Embryonic facial prominence (tissue), 1 donor: ENCODE measurements at regions not wholly inside any gene's neighbourhood (a gene's known extent, or its start where the extent isn't known, plus 50 kb on each side); places are given as distances from the start of the nearest gene placed in this dataset.
A peak's percentile ranks its signal among the peaks of the same experiment; 100 is the strongest.
"Not testable (repeated sequence)": the region's sequence is repeated elsewhere in the genome, so short reads cannot be mapped to it uniquely, and the experiment has no call there.

ENCODE experiments used
- DNase-seq: peaks from one replicate; pipeline ENCODE4 v3.0.0-alpha.2; 2016; ENCODE audit errors: extremely low spot score

- no peak for DNase-seq
Observed at GRCh38 chr2:215658635-215659305, 222.9 kb upstream of the FN1 start.

- DNase-seq, result no peak
Observed at GRCh38 chr2:215657844-215658243, 222.0 kb upstream of the FN1 start.

- DNase-seq, result peak; percentile 93
Observed at GRCh38 chr2:215654148-215654819, 218.4 kb upstream of the FN1 start.

- DNase-seq, result no peak
Observed at GRCh38 chr2:215653344-215654030, 217.6 kb upstream of the FN1 start.

GRCh38 chr2:215652388-215652787, 216.5 kb upstream of the FN1 start:
- DNase-seq, result no peak

- no peak for DNase-seq
Observed at GRCh38 chr2:215651412-215651811, 215.5 kb upstream of the FN1 start.

GRCh38 chr2:215644233-215644897, 208.5 kb upstream of the FN1 start:
- DNase-seq, result no peak

- no peak for DNase-seq
Observed at GRCh38 chr2:215638687-215639086, 202.8 kb upstream of the FN1 start.

- no peak for DNase-seq
Observed at GRCh38 chr2:215637651-215638050, 201.8 kb upstream of the FN1 start.

- no peak for DNase-seq
Observed at GRCh38 chr2:215636816-215637215, 200.9 kb upstream of the FN1 start.

GRCh38 chr2:215635788-215636139, 199.9 kb upstream of the FN1 start:
- no peak for DNase-seq

- DNase-seq, result no peak
Observed at GRCh38 chr2:215635071-215635787, 199.4 kb upstream of the FN1 start.

GRCh38 chr2:215633360-215633759, 197.5 kb upstream of the FN1 start:
- DNase-seq, result no peak

GRCh38 chr2:215631696-215632095, 195.8 kb upstream of the FN1 start:
- DNase-seq, result no peak

GRCh38 chr2:215630796-215631195, 194.9 kb upstream of the FN1 start:
- DNase-seq, result not testable (repeated sequence)

GRCh38 chr2:215627771-215628170, 191.9 kb upstream of the FN1 start:
- DNase-seq, result no peak

GRCh38 chr2:215626812-215627281, 191.0 kb upstream of the FN1 start:
- DNase-seq, result peak; percentile 24

GRCh38 chr2:215626063-215626462, 190.2 kb upstream of the FN1 start:
- DNase-seq, result no peak

GRCh38 chr2:215625207-215625606, 189.3 kb upstream of the FN1 start:
- no peak for DNase-seq

GRCh38 chr2:215624423-215624829, 188.6 kb upstream of the FN1 start:
- peak; percentile 29 for DNase-seq

- no peak for DNase-seq
Observed at GRCh38 chr2:215622837-215623236, 187.0 kb upstream of the FN1 start.

- no peak for DNase-seq
Observed at GRCh38 chr2:215621381-215621780, 185.5 kb upstream of the FN1 start.
